Testis (tissue), 2 donors: ENCODE measurements at regions not wholly inside any gene's neighbourhood (a gene's known extent, or its start where the extent isn't known, plus 50 kb on each side); places are given as distances from the start of the nearest gene placed in this dataset.
A peak's percentile ranks its signal among the peaks of the same experiment; 100 is the strongest.
"Not testable (repeated sequence)": the region's sequence is repeated elsewhere in the genome, so short reads cannot be mapped to it uniquely, and the experiment has no call there.

Experiments used
- DNase-seq: peaks from one replicate; pipeline ENCODE4 v3.0.0-alpha.2; 2019
- H3K27ac ChIP-seq, 2 donors: fragments of 200-600 bp; sonication (generic); one replicate each; pipeline ENCODE4 v1.5.1; 2019
- H3K27me3 ChIP-seq: fragments of 200-600 bp; sonication (generic); one replicate; pipeline ENCODE4 v1.5.1; 2019
- H3K36me3 ChIP-seq: fragments of 200-600 bp; sonication (generic); one replicate; pipeline ENCODE4 v1.5.1; 2017; ENCODE audit warnings: low read depth; ENCODE audit errors: missing control alignments
- H3K4me1 ChIP-seq: fragments of 200-600 bp; sonication (generic); one replicate; pipeline ENCODE4 v1.5.1; 2019
- H3K4me3 ChIP-seq, 2 donors: fragments of 200-600 bp; sonication (generic); one replicate each; pipeline ENCODE4 v1.5.1; 2017 to 2019
- H3K9me3 ChIP-seq: fragments of 200-600 bp; sonication (generic); one replicate; pipeline ENCODE4 v1.5.1; 2017
- CTCF ChIP-seq, 3 experiments: fragments of 450-650 bp in 2 of 3; fragments of 200-600 bp in 1 of 3; sonication (generic) in 1 of 3; IDR thresholded peaks; one replicate each; pipeline ENCODE4 v1.5.1; 2016 to 2019; ENCODE audit warnings: antibody characterized with exemption in 3 of 3, mild to moderate bottlenecking in 2 of 3, moderate library complexity in 1 of 3
- POLR2A ChIP-seq: fragments of 450-650 bp; IDR thresholded peaks from one replicate; pipeline ENCODE4 v1.6.1; 2017; ENCODE audit warnings: antibody characterized with exemption, mild to moderate bottlenecking, moderate library complexity
- WGBS, 2 donors: methylation state at CpG; one replicate each; pipeline ENCODE4 v1.1.5; 2018; 5-methylcytosine and 5-hydroxymethylcytosine counted together
- intact Hi-C: fragments of 100-400 bp; cut with DNase I; formaldehyde crosslinking; loops from one replicate; pipeline ENCODE4 v1.15.1; 2023; ENCODE audit warnings: low total_unique reads

- no peak for TF ChIP-seq POLR2A
- H3K27me3 ChIP-seq = no peaks in the 10 kb centered on the region
- intact Hi-C loops = no loop called here
- H3K27ac ChIP-seq = no peak overlapping the region
- H3K36me3 ChIP-seq = no peaks in the 10 kb centered on the region
- no peaks in the 10 kb centered on the region for H3K9me3 ChIP-seq
- H3K4me1 ChIP-seq = no peaks in the 10 kb centered on the region
- DNase-seq = no peak
- H3K4me3 ChIP-seq = no peak overlapping the region
- 16 to 29% methylated on average over 2 of the region's 2 CpGs for WGBS, 2 donors
These were observed 260.7 kb upstream of the PRKCQ start for GRCh38 chr10:6840766-6841165.

- no peak for DNase-seq
- 87% methylated on average over 5 of the region's 5 CpGs for WGBS, 2 donors
- Histone ChIP-seq H3K36me3 (no peaks in the 10 kb centered on the region), H3K4me1 (no peaks in the 10 kb centered on the region), H3K4me3 (no peak overlapping the region), H3K9me3 (no peaks in the 10 kb centered on the region), H3K27ac (no peak overlapping the region), H3K27me3 (no peaks in the 10 kb centered on the region)
- intact Hi-C loops = no loop called here
- TF ChIP-seq POLR2A (no peak), CTCF (IDR thresholded peaks at IDR 0.05) (no peak)
These were observed 260.2 kb upstream of the PRKCQ start for GRCh38 chr10:6840201-6840691.

- Histone ChIP-seq H3K27me3 (no peaks in the 10 kb centered on the region), H3K9me3 (no peaks in the 10 kb centered on the region), H3K4me3 (no peak overlapping the region), H3K36me3 (no peaks in the 10 kb centered on the region), H3K4me1 (no peaks in the 10 kb centered on the region), H3K27ac (no peak overlapping the region)
- no peak for DNase-seq
- 45 to 69% methylated on average over 3 of the region's 3 CpGs for WGBS, 2 donors
- intact Hi-C loops = no loop called here
- no peak for TF ChIP-seq POLR2A
- TF ChIP-seq CTCF (IDR thresholded peaks at IDR 0.05) = peak in 1 of 3 experiments; percentile 13
These were observed 258.0 kb upstream of the PRKCQ start for GRCh38 chr10:6838118-6838517.

GRCh38 chr10:6833458-6834011, 253.5 kb upstream of the PRKCQ start:
- no peak overlapping the region for H3K4me3 ChIP-seq
- H3K27ac ChIP-seq = no peak overlapping the region
- no peaks in the 10 kb centered on the region for H3K4me1 ChIP-seq
- TF ChIP-seq POLR2A (no peak), CTCF (IDR thresholded peaks at IDR 0.05) (no peak)
- 42 to 46% methylated on average over 2 of the region's 2 CpGs for WGBS, 2 donors
- intact Hi-C loops = no loop called here
- no peaks in the 10 kb centered on the region for H3K27me3 ChIP-seq
- no peaks in the 10 kb centered on the region for H3K9me3 ChIP-seq
- DNase-seq = no peak
- no peaks in the 10 kb centered on the region for H3K36me3 ChIP-seq

GRCh38 chr10:6830981-6831380, 250.9 kb upstream of the PRKCQ start:
- 71 to 75% methylated on average over 4 of the region's 4 CpGs for WGBS, 2 donors
- H3K9me3 ChIP-seq, H3K4me1 ChIP-seq, H3K27ac ChIP-seq, H3K36me3 ChIP-seq, DNase-seq, H3K4me3 ChIP-seq, intact Hi-C loops, H3K27me3 ChIP-seq: not testable (repeated sequence)

GRCh38 chr10:6824793-6825192, 244.7 kb upstream of the PRKCQ start:
- H3K4me3 ChIP-seq, DNase-seq, H3K27me3 ChIP-seq, intact Hi-C loops, H3K9me3 ChIP-seq, H3K27ac ChIP-seq, H3K36me3 ChIP-seq, H3K4me1 ChIP-seq: not testable (repeated sequence)
- 63 to 70% methylated on average over 3 to 5 of the region's 5 CpGs for WGBS, 2 donors
